Duodenal mucosa (tissue), 2 donors: ENCODE measurements at regions not wholly inside any gene's neighbourhood (a gene's known extent, or its start where the extent isn't known, plus 50 kb on each side); places are given as distances from the start of the nearest gene placed in this dataset.

ENCODE experiments used
- H3K27ac ChIP-seq: one replicate; pipeline ENCODE4 v1.7.0; 2013; ENCODE audit warnings: low read depth, low read length
- H3K27me3 ChIP-seq, 2 donors: one replicate each; pipeline ENCODE4 v1.7.0; 2013; ENCODE audit warnings: low read length in 2 of 2, control low read depth in 1 of 2; ENCODE audit not compliant: insufficient read depth in 2 of 2, control insufficient read depth in 1 of 2
- H3K36me3 ChIP-seq, 2 donors: one replicate each; pipeline ENCODE4 v1.7.0; 2013; ENCODE audit warnings: low read length in 2 of 2, control low read depth in 1 of 2; ENCODE audit not compliant: insufficient read depth in 2 of 2, control insufficient read depth in 1 of 2
- H3K4me1 ChIP-seq, 2 donors: one replicate each; pipeline ENCODE4 v1.7.0; 2013; ENCODE audit warnings: low read length in 2 of 2, control low read depth in 1 of 2; ENCODE audit not compliant: insufficient read depth in 2 of 2, control insufficient read depth in 1 of 2
- H3K4me3 ChIP-seq, 2 donors: one replicate each; pipeline ENCODE4 v1.7.0; 2013; ENCODE audit warnings: low read length in 2 of 2, low read depth in 1 of 2
- H3K9ac ChIP-seq, 2 donors: one replicate each; pipeline ENCODE4 v1.7.0; 2013; ENCODE audit warnings: low read length in 2 of 2, low read depth in 1 of 2
- H3K9me3 ChIP-seq, 2 donors: one replicate each; pipeline ENCODE4 v1.7.0; 2013; ENCODE audit warnings: low read length in 2 of 2, control low read depth in 1 of 2; ENCODE audit not compliant: control insufficient read depth in 1 of 2

GRCh38 chr3:76206346-76206745 lies 421.0 kb upstream of the ZNF717 start:
- Histone ChIP-seq H3K9me3 (no peaks in the 10 kb centered on the region), H3K36me3 (no peaks in the 10 kb centered on the region), H3K27me3 (no peaks in the 10 kb centered on the region), H3K4me3 (peak overlapping the region in 1 of 2 donors; percentile 23), H3K9ac (no peak overlapping the region), H3K4me1 (no peaks in the 10 kb centered on the region), H3K27ac (no peak overlapping the region)

- peaks cover 0 to 5% of the 10 kb centered on the region in 2 donors for H3K9me3 ChIP-seq
- H3K27me3 ChIP-seq = no peaks in the 10 kb centered on the region
- H3K4me1 ChIP-seq = no peaks in the 10 kb centered on the region
- H3K27ac ChIP-seq = no peak overlapping the region
- no peak overlapping the region for H3K4me3 ChIP-seq
- no peak overlapping the region for H3K9ac ChIP-seq
- no peaks in the 10 kb centered on the region for H3K36me3 ChIP-seq
Observed at GRCh38 chr3:76212679-76213078, 427.3 kb upstream of the ZNF717 start.

- H3K9ac ChIP-seq = no peak overlapping the region
- H3K4me1 ChIP-seq = no peaks in the 10 kb centered on the region
- H3K27me3 ChIP-seq = no peaks in the 10 kb centered on the region
- no peak overlapping the region for H3K4me3 ChIP-seq
- H3K36me3 ChIP-seq = no peaks in the 10 kb centered on the region
- no peaks in the 10 kb centered on the region for H3K9me3 ChIP-seq
- no peak overlapping the region for H3K27ac ChIP-seq
Observed at GRCh38 chr3:76222201-76222600, 436.9 kb upstream of the ZNF717 start.

- no peak overlapping the region for H3K27ac ChIP-seq
- no peak overlapping the region for H3K9ac ChIP-seq
- no peaks in the 10 kb centered on the region for H3K4me1 ChIP-seq
- H3K9me3 ChIP-seq = no peaks in the 10 kb centered on the region
- no peaks in the 10 kb centered on the region for H3K27me3 ChIP-seq
- no peaks in the 10 kb centered on the region for H3K36me3 ChIP-seq
- H3K4me3 ChIP-seq = no peak overlapping the region
Observed at GRCh38 chr3:76231258-76231657, 445.9 kb upstream of the ZNF717 start.

- Histone ChIP-seq H3K4me3 (no peak overlapping the region), H3K27me3 (no peaks in the 10 kb centered on the region), H3K27ac (no peak overlapping the region), H3K4me1 (no peaks in the 10 kb centered on the region), H3K9ac (no peak overlapping the region), H3K9me3 (no peaks in the 10 kb centered on the region), H3K36me3 (no peaks in the 10 kb centered on the region)
Observed at GRCh38 chr3:76242886-76243753, 457.8 kb upstream of the ZNF717 start.

- Histone ChIP-seq H3K27ac (no peak overlapping the region), H3K36me3 (no peaks in the 10 kb centered on the region), H3K4me3 (no peak overlapping the region), H3K9me3 (no peaks in the 10 kb centered on the region), H3K4me1 (no peaks in the 10 kb centered on the region), H3K9ac (no peak overlapping the region), H3K27me3 (no peaks in the 10 kb centered on the region)
Observed at GRCh38 chr3:76245073-76245472, 459.7 kb upstream of the ZNF717 start.

- H3K9ac ChIP-seq = no peak overlapping the region
- H3K27me3 ChIP-seq = no peaks in the 10 kb centered on the region
- no peaks in the 10 kb centered on the region for H3K4me1 ChIP-seq
- H3K4me3 ChIP-seq = no peak overlapping the region
- no peaks in the 10 kb centered on the region for H3K36me3 ChIP-seq
- H3K27ac ChIP-seq = no peak overlapping the region
- no peaks in the 10 kb centered on the region for H3K9me3 ChIP-seq
Observed at GRCh38 chr3:76245622-76246021, 460.3 kb upstream of the ZNF717 start.

- H3K27me3 ChIP-seq = no peaks in the 10 kb centered on the region
- no peaks in the 10 kb centered on the region for H3K4me1 ChIP-seq
- H3K27ac ChIP-seq = no peak overlapping the region
- H3K36me3 ChIP-seq = no peaks in the 10 kb centered on the region
- no peak overlapping the region for H3K4me3 ChIP-seq
- H3K9me3 ChIP-seq = no peaks in the 10 kb centered on the region
- no peak overlapping the region for H3K9ac ChIP-seq
Observed at GRCh38 chr3:76264496-76264895, 479.1 kb upstream of the ZNF717 start.

GRCh38 chr3:76264911-76265310 lies 479.6 kb upstream of the ZNF717 start:
- Histone ChIP-seq H3K36me3 (no peaks in the 10 kb centered on the region), H3K4me3 (no peak overlapping the region), H3K4me1 (no peaks in the 10 kb centered on the region), H3K27ac (no peak overlapping the region), H3K9ac (no peak overlapping the region), H3K9me3 (no peaks in the 10 kb centered on the region), H3K27me3 (no peaks in the 10 kb centered on the region)

GRCh38 chr3:76266511-76266910 lies 481.2 kb upstream of the ZNF717 start:
- Histone ChIP-seq H3K27ac (no peak overlapping the region), H3K4me1 (no peaks in the 10 kb centered on the region), H3K9me3 (no peaks in the 10 kb centered on the region), H3K27me3 (no peaks in the 10 kb centered on the region), H3K9ac (no peak overlapping the region), H3K4me3 (no peak overlapping the region), H3K36me3 (no peaks in the 10 kb centered on the region)
